ENCODE measurements at regions not wholly inside any gene's neighbourhood (a gene's known extent, or its start where the extent isn't known, plus 50 kb on each side); places are given as distances from the start of the nearest gene placed in this dataset.

GRCh38 chr5:98583586-98583985 is 189.9 kb upstream of the RGMB start:
- Histone ChIP-seq H3K27ac (no peak overlapping the region), H3K4me3 (no peak overlapping the region), H3K27me3 (ENCODE audit: low read depth) (no peaks in the 10 kb centered on the region), H3K9me3 (no peaks in the 10 kb centered on the region), H3K36me3 (no peaks in the 10 kb centered on the region), H3K4me1 (no peaks in the 10 kb centered on the region)
- intact Hi-C loops (cut with DNase I): no loop called here
- DNase-seq (no peak), ATAC-seq (no peak)
- TF ChIP-seq CTCF (IDR thresholded peaks at IDR 0.05): no peak

- no peaks in the 10 kb centered on the region for H3K4me1 ChIP-seq
- no peak overlapping the region for H3K4me3 ChIP-seq
- H3K36me3 ChIP-seq: no peaks in the 10 kb centered on the region
- no peaks in the 10 kb centered on the region for H3K27me3 ChIP-seq (ENCODE audit: low read depth)
- intact Hi-C loops (cut with DNase I): no loop called here
- DNase-seq (no peak), ATAC-seq (no peak)
- H3K9me3 ChIP-seq: no peaks in the 10 kb centered on the region
- H3K27ac ChIP-seq: no peak overlapping the region
- TF ChIP-seq CTCF (IDR thresholded peaks at IDR 0.05): no peak
Measured at GRCh38 chr5:98585661-98586310, 187.7 kb upstream of the RGMB start.

GRCh38 chr5:98586581-98586980 is 186.9 kb upstream of the RGMB start:
- DNase-seq: no peak
- H3K9me3 ChIP-seq: no peaks in the 10 kb centered on the region
- H3K4me3 ChIP-seq: no peak overlapping the region
- intact Hi-C loops (cut with DNase I): no loop called here
- no peaks in the 10 kb centered on the region for H3K36me3 ChIP-seq
- H3K27me3 ChIP-seq (ENCODE audit: low read depth): no peaks in the 10 kb centered on the region
- no peak for ATAC-seq
- no peaks in the 10 kb centered on the region for H3K4me1 ChIP-seq
- no peak for TF ChIP-seq CTCF (IDR thresholded peaks at IDR 0.05)
- no peak overlapping the region for H3K27ac ChIP-seq

- Histone ChIP-seq H3K4me3 (no peak overlapping the region), H3K27ac (no peak overlapping the region), H3K27me3 (ENCODE audit: low read depth) (no peaks in the 10 kb centered on the region), H3K36me3 (no peaks in the 10 kb centered on the region), H3K9me3 (no peaks in the 10 kb centered on the region), H3K4me1 (no peaks in the 10 kb centered on the region)
- TF ChIP-seq CTCF (IDR thresholded peaks at IDR 0.05): no peak
- ATAC-seq (no peak), DNase-seq (no peak)
- intact Hi-C loops (cut with DNase I): no loop called here
Measured at GRCh38 chr5:98587166-98587565, 186.3 kb upstream of the RGMB start.

- Histone ChIP-seq H3K9me3 (no peaks in the 10 kb centered on the region), H3K36me3 (no peaks in the 10 kb centered on the region), H3K4me3 (no peak overlapping the region), H3K4me1 (no peaks in the 10 kb centered on the region), H3K27ac (no peak overlapping the region), H3K27me3 (ENCODE audit: low read depth) (no peaks in the 10 kb centered on the region)
- no peak for DNase-seq
- ATAC-seq: no peak
- TF ChIP-seq CTCF (IDR thresholded peaks at IDR 0.05): no peak
- intact Hi-C loops (cut with DNase I): no loop called here
Measured at GRCh38 chr5:98588215-98588614, 185.2 kb upstream of the RGMB start.

Measured in lower lobe of right lung (tissue), 2 donors.